ENCODE measurements at regions not wholly inside any gene's neighbourhood (a gene's known extent, or its start where the extent isn't known, plus 50 kb on each side); places are given as distances from the start of the nearest gene placed in this dataset.

DNA sequence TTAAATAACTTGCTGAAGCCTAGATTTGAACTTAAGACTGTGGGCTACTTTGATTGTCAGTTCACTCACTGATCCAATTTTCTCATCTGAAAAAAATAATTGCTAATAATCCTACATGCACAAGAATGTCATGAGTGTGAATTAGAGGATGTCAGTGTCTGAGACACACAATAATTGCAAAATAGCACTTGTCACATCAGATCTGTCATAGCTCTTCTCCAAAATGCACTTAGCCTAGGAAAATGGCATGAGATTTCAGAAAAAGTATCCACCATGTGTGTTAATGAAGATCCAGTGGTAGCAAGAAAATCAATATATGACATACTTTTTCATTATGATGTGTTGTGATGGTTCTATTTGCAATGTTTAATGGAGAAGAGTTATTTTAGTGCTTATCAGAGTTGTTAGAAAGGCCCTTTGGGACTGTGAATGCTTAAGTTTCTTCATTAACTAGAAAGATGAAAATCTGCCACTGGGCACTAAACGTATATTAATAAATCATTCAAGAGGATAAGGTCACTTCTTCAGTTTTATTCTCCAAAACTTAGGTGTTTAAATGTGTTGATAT, 786.2 kb downstream of the C6orf118 start:
- H3K36me3 Mint-ChIP-seq (ENCODE audit: insufficient read depth in 1 of 3, low read depth in 3 of 3) = peaks cover 19 to 45% (median 22%) of the 10 kb centered on the region in 3 experiments
- Histone ChIP-seq H3K27ac (ENCODE audit: insufficient read length, low read depth, low read length) (no peak overlapping the region), H2BK12ac (ENCODE audit: insufficient read length, low read depth, low read length) (no peak overlapping the region), H4K20me1 (ENCODE audit: control insufficient read depth, insufficient read depth, insufficient read length) (no peaks in the 10 kb centered on the region), H3K9me3 (ENCODE audit: control insufficient read depth, low read depth, low read length) (peaks cover 12% of the 10 kb centered on the region), H3K4ac (ENCODE audit: low read depth, low read length) (no peak overlapping the region), H2BK15ac (ENCODE audit: low read depth, low read length) (no peak overlapping the region), H3K18ac (ENCODE audit: insufficient read length, low read depth, low read length) (no peak overlapping the region), H4K91ac (ENCODE audit: insufficient read length, low read depth, low read length) (no peak overlapping the region), H2BK120ac (ENCODE audit: low read depth, low read length, poor library complexity, severe bottlenecking) (no peak overlapping the region), H3K4me1 (ENCODE audit: insufficient read depth, low read length) (no peaks in the 10 kb centered on the region), H2BK5ac (ENCODE audit: insufficient read length, low read length) (no peak overlapping the region), H3K23me2 (ENCODE audit: insufficient read length, low read depth, low read length, poor library complexity, severe bottlenecking) (no peaks in the 10 kb centered on the region), H2AFZ (ENCODE audit: low read length) (no peak overlapping the region), H3K23ac (ENCODE audit: insufficient read length, low read depth, low read length) (no peak overlapping the region), H3K79me2 (ENCODE audit: insufficient read depth, low read length) (no peaks in the 10 kb centered on the region), H3K14ac (ENCODE audit: insufficient read depth, low read length) (no peak overlapping the region), H2BK20ac (ENCODE audit: low read depth, low read length, poor library complexity, severe bottlenecking) (no peak overlapping the region), H2AK5ac (ENCODE audit: insufficient read length, low read length) (no peak overlapping the region), H3K9ac (ENCODE audit: extremely low read depth, insufficient read length, low read length) (no peak overlapping the region), H4K5ac (ENCODE audit: insufficient read length, low read depth, low read length) (no peak overlapping the region), H3K4me2 (ENCODE audit: insufficient read depth, insufficient read length, low read length) (no peak overlapping the region), H3K56ac (ENCODE audit: insufficient read length, low read depth, low read length) (no peak overlapping the region), H3K79me1 (ENCODE audit: insufficient read depth, low read depth, low read length, poor library complexity, severe bottlenecking) (no peaks in the 10 kb centered on the region), H3K27me3 (ENCODE audit: insufficient read depth, low read length) (no peaks in the 10 kb centered on the region), H3T11ph (ENCODE audit: low read length) (no peak overlapping the region), H4K8ac (replicated peaks; ENCODE audit: insufficient read length, low read depth, low read length) (no peak overlapping the region)
- peaks cover 8 to 10% of the 10 kb centered on the region in 2 experiments; a peak in 2 of 4 replicates for H3K4me1 Mint-ChIP-seq
- H3K4me3 Mint-ChIP-seq = no peak overlapping the region
- no peak overlapping the region for H3K27ac Mint-ChIP-seq
- H3K27me3 Mint-ChIP-seq (ENCODE audit: low read depth) = no peaks in the 10 kb centered on the region; the same call in 1 of the 2 replicates
- H3K9me3 Mint-ChIP-seq = peaks cover 43 to 50% of the 10 kb centered on the region in 2 experiments
- no CpG with 5 or more reads among the region's 1 CpG for WGBS (ENCODE audit: extremely low coverage, insufficient read length, low lambda C conversion rate)
- no peak for DNase-seq
- TF ChIP-seq, protein P1, sequence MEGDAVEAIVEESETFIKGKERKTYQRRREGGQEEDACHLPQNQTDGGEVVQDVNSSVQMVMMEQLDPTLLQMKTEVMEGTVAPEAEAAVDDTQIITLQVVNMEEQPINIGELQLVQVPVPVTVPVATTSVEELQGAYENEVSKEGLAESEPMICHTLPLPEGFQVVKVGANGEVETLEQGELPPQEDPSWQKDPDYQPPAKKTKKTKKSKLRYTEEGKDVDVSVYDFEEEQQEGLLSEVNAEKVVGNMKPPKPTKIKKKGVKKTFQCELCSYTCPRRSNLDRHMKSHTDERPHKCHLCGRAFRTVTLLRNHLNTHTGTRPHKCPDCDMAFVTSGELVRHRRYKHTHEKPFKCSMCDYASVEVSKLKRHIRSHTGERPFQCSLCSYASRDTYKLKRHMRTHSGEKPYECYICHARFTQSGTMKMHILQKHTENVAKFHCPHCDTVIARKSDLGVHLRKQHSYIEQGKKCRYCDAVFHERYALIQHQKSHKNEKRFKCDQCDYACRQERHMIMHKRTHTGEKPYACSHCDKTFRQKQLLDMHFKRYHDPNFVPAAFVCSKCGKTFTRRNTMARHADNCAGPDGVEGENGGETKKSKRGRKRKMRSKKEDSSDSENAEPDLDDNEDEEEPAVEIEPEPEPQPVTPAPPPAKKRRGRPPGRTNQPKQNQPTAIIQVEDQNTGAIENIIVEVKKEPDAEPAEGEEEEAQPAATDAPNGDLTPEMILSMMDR (conservative IDR thresholded peaks at IDR 0.05) = no peak

Measured in H9 (cell line).